Non-pigmented ciliary epithelial cell (primary cell): ENCODE measurements at regions not wholly inside any gene's neighbourhood (a gene's known extent, or its start where the extent isn't known, plus 50 kb on each side); places are given as distances from the start of the nearest gene placed in this dataset.
"Not testable (repeated sequence)": the region's sequence is repeated elsewhere in the genome, so short reads cannot be mapped to it uniquely, and the experiment has no call there.

Source experiments
- DNase-seq: peaks from one replicate; pipeline ENCODE4 v3.0.0-alpha.2; 2010; ENCODE audit warnings: low read depth

DNA sequence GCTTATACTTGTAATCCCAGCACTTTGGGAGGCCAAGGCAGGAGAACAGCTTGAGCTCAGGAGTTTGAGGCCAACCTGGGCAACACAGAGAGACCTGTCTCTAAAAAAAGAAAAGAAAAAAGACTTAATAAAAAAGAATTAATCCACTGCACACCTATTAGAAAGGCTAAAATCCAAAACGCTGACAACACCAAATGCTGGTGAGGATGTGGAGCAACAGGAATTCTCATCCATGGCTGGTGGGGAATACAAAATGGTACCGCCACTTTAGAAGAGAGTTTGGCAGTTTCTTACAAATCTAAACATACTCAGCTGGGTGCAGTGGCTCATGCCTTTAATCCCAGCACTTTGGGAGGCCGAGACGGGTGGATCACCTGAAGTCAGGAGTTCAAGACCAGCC is 110.0 kb upstream of the NDUFV2 start:
- not testable (repeated sequence) for DNase-seq

DNA sequence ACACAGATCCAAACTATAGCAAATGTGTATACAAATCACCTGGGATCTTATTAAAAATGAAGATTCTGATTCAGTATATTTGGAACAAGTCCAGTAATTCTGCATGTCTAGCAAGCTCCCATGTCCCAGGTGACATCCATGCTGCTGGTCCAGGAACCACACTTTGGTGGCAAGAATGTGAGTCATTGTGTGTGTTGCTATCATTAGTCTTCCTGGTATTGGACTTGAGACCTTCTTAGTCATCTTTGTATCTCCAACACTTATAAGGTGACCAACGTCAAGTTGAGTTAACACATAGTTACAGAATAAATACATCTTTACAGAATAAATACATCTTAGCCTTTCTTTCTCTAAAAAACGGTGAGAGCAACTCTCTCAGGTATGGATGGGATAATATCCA is 107.9 kb upstream of the NDUFV2 start:
- DNase-seq: no peak

DNA sequence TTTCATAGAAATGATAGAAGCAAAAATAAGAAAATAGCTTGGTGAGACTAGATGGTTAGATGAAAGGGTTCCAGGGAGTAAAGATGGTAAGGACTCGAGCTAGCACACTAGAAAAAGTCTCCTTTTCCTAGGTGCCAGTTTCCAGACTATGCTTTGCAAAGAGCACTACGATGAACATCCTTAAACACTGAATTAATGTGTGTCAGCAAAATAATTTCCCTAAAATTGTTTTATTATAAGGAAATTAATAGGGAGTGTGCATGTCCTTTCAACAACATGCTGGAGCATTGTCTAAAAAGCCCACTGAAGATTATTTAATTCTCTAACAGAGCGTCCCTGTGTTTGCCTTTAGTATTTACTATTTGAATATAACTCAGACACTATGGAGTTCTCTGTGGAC is 107.4 kb upstream of the NDUFV2 start:
- DNase-seq: no peak

- no peak for DNase-seq
Measured at GRCh38 chr18:8996771-8997432, 105.6 kb upstream of the NDUFV2 start.

DNA sequence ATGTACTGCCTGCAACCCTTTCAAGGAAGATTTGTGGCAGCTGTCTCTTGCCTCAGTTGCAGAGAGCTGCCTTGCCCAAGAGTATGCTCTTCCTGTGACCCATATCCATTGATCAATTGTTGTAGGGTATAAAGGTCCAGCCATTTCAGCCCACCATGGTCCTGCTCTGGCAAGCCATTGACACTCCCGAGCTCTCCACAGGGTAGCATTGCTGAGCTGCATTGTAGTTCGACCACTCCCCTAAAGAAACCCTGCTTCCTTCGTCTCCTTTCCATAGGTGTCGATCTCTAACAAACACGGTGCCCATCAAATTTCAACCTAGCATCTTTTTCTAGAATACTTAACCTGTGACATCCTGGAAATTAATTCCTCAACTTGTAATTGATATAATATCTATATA is 104.9 kb upstream of the NDUFV2 start:
- DNase-seq: no peak

DNA sequence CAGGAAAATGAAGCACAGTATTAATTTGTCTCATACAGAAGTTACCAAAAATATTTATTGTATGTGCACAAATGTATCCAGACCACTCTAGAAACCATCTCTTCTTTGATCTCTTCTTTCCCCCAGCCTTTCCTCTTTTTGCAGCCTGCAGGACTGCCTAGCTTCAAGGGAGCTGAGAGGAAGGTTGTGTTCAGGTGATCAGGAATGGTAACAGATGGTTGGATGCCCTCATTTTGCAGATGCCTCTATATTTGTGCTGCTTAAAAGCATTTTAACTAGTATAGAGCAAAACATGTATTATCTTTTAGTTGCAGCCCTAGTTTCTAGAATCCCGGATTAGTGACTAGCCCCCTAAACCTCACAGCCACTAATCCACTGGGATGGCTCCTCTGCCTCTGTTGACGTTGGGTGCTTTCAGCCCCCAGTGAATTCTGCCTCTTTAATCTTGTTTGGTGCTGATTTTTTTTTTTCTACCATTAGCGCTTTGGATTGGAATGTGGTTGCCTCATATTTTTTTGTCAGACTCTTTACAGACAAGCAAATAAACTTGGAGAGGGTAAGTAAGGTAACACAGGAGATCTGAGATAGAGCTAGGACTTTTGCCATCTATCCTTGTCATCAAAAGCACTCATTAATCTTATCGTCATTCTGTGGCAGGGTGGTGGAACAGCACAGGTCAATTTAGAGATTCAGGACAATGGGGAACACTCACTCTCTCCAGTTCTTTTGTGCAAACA is 103.8 kb upstream of the NDUFV2 start:
- no peak for DNase-seq

- no peak for DNase-seq
Measured at GRCh38 chr18:8999872-9000271, 102.6 kb upstream of the NDUFV2 start.

GRCh38 chr18:9000733-9001132 is 101.8 kb upstream of the NDUFV2 start:
- no peak for DNase-seq

- DNase-seq: no peak
Measured at GRCh38 chr18:9001209-9001608, 101.3 kb upstream of the NDUFV2 start.

GRCh38 chr18:9003406-9004100 is 98.9 kb upstream of the NDUFV2 start:
- no peak for DNase-seq

GRCh38 chr18:9004308-9004707 is 98.2 kb upstream of the NDUFV2 start:
- not testable (repeated sequence) for DNase-seq

- not testable (repeated sequence) for DNase-seq
Measured at GRCh38 chr18:9007700-9008099, 94.8 kb upstream of the NDUFV2 start.

DNA sequence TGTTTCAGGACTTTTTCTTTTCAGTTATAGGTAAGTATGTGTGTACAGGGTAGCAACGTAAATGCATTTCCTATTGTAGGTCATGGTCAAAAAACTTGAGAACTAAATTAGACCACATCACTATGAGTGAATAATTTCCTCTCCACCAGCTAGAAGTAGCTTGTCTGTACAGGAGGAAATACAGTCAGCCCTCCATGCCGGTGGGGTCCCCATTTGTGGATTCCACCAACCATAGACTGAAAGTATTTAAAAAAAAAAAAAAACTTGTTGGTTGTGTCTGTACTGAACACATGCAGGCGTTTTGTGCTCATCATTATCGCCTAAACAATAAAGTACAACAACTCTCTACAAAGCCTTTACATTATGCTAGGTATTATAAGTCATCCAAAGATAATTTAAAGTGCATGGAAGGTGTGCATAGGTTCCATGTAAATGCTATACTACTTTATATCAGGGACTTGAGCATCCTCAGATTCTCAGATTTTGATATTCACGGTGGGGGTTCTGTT is 94.2 kb upstream of the NDUFV2 start:
- DNase-seq: no peak

- no peak for DNase-seq
Measured at GRCh38 chr18:9008709-9009635, 93.5 kb upstream of the NDUFV2 start.

DNA sequence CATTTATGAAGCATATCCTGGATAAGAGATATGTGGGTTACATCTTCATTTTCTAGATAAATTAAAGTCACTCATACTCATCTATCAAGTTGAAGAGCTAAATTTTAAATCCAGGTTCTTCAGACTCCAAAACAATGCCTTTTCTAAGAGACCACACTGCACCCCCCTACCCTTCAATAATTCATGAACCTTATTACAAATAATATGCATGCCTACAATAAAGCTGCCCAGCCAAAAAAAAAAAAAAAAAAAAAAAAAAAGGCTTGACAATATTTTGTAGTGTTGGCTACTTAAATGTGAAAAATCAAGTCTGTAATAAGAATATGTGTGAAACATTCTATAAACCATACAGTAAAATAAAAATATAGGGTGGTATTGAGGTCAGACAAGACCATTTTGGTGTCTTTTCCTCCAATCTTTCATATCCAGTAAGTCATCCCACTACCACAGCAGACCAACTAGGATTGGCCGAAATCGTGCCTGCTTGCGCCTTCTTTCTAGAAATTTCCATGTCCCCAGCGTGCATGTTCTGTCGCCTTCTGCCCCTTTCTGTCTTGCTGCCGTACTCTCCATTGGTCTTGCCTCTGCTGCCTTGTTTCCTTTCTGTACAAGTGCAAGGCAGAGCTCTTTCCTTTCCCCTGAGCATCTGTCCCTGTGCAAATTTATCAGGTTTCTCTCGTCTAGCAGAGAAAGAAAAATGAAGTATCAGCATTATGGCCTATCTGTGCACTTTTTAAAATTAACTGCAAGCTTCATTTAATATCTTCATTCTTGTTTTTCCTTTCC is 92.6 kb upstream of the NDUFV2 start:
- DNase-seq: no peak

GRCh38 chr18:9011431-9011830 is 91.1 kb upstream of the NDUFV2 start:
- no peak for DNase-seq

DNA sequence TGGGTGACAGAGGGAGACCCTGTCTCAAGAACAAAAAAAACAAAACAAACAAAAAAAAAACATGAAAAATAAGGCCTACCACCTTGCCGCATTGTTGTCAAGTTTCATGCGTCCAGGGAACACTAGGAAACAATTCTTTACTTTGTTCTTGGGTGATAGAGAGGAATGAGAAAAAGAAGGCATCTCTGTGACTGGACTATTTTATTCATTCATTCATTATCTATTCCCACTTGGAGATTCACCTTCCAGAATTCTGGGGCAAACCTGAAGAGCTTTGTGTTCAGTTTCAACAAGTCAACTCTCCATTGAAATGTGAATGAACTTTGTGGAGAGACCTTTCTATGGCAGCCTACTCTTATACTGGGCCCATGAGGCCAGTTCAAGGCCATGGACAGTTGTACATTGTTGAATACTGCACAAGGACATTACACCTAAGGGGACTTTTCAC is 88.5 kb upstream of the NDUFV2 start:
- no peak for DNase-seq

GRCh38 chr18:9015689-9016088 is 86.8 kb upstream of the NDUFV2 start:
- no peak for DNase-seq

- DNase-seq: no peak
Measured at GRCh38 chr18:9016633-9017166, 85.8 kb upstream of the NDUFV2 start.

DNA sequence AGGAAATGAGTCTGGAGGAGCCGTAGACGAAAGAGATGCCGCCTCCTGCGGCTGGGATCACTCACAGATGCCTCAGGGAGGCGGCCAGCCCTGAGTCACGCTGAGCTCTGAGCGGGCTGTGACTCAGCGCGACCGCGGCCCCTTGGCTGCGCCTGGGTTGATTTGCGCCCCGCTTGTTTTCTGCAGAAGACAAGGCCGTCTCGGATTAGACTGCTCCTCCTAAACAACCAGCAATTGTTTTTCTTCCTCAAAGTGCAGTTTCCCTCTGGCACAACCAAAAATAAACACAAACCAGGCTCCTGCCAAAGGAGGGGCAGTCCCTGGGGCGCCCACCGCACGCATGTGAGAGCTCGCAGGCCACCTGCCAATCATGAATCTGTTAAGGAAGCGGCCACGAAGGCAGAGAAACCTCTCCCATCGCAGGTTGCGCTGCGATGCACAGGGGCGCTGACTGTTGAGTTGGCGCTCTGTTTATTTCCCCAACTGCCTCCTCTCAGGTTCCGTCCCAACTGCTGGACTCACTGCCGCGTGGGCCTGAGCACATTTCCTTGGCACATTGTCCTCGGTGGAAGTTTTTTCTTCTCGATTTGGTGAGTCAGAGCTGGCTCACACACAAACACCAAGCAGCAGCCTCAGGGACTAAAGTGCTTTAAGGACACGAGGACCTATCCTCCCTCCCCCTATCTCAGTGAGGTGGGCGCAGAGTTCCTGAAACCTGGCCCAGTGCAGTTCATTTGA is 85.2 kb upstream of the NDUFV2 start:
- DNase-seq: peak; percentile 65
